HG03460 (cell line): ENCODE measurements at regions not wholly inside any gene's neighbourhood (a gene's known extent, or its start where the extent isn't known, plus 50 kb on each side); places are given as distances from the start of the nearest gene placed in this dataset.
"Not testable (repeated sequence)": the region's sequence is repeated elsewhere in the genome, so short reads cannot be mapped to it uniquely, and the experiment has no call there.

Experiments
- ATAC-seq: cut with Tn5 transposase; IDR thresholded peaks from one replicate; pipeline ENCODE4 v1.9.1; 2021; ENCODE audit not compliant: unreplicated experiment

DNA sequence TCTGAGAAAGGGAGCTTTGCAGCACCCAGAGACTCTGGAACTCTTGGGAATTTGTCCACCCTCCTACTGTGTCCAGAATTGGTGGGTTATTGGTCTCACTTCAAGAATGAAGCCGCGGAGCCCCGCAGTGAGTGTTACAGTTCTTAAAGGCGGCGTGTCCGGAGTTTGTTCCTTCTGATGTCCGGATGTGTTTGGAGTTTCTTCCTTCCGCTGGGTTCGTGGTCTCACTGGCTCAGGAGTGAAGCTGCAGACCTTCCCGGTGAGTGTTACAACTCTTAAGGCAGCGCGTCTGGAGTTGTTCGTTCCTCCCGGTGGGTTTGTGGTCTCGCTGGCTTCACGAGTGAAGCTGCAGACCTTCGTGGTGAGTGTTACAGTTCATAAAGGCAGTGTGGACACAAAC lies 824.7 kb downstream of the LRRTM4 start:
- ATAC-seq, result not testable (repeated sequence)

DNA sequence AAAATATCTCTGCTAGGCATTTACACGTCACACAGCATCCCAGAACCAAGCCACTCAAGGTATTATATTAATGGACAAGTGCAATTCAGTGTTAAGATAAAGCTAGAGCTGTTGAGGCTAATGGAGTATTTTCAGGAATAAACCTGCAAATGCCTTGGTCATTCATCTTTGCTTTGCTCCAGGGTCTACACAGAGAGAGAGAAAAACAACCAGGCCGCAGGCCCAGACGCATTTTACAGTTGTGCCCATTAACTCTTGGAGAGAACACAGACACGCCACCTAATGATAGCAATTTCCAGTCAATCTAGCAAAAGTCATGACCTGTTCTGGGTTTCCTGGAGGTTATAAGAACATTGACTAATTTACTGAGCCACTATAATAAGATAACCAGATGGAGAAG lies 829.3 kb downstream of the LRRTM4 start:
- no peak for ATAC-seq

DNA sequence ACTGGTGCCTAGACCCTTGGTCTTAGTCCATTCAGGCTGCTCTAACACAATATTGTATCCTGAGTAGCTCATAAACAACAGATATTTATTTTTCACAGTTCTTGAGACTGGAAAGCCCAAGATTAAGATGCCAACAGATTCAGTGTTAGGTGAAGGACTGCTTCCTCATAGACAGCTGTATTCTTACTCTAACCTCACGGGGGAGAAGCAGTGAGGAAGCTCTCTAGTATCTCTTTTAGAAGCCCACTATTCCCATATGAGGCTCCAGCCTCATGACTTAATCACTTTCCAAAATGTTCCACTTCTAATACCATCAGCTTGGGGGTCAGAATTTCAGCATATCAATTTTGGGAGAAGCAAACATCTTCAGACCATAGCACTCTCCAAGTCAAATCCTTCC lies 833.4 kb downstream of the LRRTM4 start:
- ATAC-seq, result no peak

DNA sequence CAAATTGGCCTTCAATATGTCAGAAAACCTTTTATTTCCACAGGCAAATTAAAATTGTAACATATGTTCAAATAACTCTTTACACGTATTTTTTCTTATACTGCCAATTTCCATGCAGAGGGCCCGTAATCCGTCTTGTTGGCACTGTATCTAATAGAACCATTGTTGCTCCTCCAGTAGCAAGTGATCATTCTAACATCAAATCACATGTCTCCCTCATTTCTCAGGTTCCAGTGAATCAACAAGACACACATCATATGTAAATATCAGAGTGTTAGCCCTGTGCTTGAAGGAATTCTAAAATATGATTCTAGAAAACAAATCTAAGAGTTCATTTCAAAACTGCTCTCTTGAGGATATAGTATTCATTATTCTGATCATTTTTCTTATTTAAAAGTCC lies 834.3 kb downstream of the LRRTM4 start:
- no peak for ATAC-seq

DNA sequence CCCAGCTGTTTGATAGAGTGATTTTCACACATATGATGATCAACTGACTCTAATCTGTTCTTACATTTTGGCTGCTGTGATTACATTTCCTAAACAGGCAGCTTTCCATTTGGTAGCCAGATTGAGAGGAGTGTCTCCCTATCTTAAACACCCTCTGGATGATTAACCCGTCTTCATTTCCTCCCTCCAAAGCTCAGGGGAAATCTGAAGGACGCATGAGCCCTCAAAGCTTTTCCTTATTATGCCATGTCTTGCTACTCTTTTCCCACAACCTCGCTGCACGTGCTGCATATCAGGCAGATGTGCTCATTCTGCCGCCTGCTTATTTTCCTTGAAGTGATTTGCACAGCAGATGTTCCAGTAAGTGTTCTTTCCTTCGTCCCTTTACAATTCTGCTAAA lies 837.4 kb downstream of the LRRTM4 start:
- no peak for ATAC-seq

DNA sequence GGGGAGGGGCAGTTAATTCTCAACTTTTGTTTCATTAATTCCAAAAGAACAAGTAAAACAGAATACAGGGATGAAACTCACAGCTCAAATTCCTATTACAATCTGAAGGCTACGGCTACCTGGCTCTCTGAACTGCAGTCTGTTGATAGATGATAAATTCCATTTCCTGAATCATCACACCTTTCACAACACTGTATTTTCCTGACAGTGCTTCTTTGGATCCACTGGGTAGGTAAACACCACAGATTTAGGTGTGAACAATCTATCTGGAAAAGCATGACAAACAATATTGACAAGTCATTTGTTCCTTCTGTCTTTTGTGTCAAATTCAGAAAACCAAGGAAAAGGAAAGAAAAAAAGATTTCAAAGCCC lies 843.2 kb downstream of the LRRTM4 start:
- ATAC-seq, result no peak

DNA sequence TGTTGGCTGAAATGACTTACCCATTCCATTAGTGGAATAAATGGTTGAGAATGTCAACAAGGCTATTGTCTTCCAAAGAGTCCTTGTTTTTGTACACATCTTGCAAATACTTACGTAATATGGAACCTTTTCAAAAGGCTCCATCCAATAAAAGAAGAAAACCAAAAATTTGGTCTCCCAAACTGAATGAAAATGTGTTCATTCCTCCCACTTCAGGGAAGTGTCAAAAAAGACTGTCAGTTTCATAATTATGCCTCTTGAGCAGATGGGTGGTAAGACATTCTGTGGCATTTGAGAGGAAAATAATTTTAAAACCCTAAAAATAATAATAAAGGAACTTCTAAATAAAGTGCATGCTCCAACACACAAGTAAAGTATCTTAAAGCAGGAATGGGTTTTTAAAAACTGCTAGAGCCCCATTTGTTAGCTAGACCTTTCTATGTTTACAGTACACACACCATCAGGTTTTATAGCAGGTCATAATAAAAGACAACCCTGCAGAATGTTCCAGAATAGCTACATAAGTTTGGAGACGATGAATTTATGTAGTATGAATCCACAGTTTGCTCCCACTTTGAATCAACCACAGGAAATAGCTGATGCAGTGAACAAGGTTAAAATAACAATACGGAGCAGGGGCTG lies 843.7 kb downstream of the LRRTM4 start:
- ATAC-seq, result no peak

DNA sequence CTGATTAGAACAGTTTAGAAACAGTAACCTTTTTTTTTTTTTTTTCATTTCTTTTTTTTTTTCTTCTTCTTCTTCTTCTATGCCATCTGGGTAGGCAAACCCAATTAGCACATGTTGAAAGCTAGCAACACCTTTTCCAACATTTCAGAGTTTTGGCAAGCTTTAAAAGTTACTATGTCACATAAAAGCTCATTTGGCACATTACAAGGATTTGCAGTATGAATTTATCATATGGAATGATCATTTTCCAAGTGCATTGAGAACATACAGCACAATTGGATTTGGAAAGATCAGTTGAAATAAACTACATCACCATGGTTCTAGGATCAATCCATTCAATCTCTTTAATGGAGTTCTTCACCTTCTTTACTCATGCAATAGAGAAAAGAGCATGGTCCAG lies 847.0 kb downstream of the LRRTM4 start:
- ATAC-seq, result no peak

DNA sequence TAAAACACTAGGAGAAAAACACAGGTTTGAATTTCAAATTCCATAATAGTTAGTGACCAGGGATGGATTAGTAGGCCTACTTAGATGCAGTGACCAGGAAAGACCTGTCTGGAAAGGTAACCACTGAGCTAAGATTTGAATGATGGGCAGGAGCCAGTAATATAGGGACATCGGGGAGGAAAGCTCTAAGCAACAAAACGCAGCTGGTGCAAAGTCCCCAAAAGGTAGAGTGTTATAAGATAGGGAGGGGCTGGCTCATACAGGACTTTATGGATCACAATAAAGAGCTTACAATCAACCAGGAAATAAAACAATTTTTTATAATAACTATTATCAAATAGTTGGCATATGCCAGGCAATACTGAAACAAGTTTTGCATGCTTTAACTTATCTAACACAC lies 849.4 kb downstream of the LRRTM4 start:
- ATAC-seq, result no peak

DNA sequence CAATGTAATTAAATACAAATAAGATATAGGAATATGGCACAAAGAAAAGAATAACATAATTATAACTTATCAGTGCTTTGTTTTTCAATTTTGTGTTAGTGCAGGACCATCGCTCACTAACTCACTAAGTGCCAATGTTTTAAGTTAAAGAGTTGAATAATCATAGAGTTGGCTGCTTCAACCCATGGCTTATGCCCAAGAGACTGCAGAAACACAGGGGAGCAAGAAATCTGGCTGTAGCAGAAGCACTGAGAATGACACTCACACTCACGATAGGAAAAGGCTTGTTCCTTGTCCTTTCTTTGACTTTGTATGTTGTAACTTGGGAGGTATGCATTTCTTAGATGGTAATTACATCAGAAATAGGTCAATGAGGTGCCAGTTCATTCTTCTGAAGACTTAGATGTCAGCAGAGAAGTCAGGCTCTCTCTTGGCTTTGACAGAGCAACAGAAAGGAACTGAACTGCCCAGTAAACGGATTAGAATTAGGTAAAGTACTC lies 852.2 kb downstream of the LRRTM4 start:
- no peak for ATAC-seq

DNA sequence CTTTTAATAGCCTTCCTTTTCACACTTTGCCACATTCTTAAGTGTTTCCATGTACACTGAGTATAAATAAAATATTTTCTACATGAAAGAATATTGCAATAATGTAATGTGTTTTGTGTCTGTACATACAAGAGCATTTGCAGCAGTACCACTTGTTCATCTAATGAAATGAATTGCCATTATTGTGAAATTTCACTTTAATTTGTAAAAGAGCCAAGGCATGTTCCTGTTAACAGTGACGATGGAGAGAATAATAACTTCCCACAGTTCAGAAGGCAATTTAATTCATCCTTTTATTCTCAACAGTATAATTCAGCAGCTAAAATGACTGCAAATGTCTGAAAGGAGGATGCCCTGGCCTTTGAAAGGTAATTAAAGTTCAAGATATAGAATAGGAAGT lies 853.9 kb downstream of the LRRTM4 start:
- ATAC-seq, result no peak

DNA sequence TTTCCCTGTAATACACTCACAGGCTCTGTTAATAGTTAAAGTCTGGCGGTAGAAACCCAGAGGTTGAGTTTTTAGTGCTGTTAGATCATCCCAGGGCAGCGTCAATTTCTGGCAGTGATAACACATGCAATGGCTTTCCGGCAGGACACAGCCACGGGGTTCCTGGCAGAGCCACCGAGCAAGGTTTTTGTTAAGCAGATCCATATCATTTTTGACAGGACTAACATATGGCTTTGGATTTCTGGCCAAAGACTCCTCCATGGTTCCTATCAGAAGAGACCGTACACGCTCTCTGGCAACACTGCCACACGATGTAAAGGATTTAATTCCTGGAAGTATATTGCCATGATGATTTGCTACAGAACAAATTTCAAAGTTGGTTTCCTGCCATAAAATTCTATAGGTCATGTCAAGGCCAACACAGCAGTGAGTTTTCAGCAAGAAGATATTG lies 854.3 kb downstream of the LRRTM4 start:
- no peak for ATAC-seq

DNA sequence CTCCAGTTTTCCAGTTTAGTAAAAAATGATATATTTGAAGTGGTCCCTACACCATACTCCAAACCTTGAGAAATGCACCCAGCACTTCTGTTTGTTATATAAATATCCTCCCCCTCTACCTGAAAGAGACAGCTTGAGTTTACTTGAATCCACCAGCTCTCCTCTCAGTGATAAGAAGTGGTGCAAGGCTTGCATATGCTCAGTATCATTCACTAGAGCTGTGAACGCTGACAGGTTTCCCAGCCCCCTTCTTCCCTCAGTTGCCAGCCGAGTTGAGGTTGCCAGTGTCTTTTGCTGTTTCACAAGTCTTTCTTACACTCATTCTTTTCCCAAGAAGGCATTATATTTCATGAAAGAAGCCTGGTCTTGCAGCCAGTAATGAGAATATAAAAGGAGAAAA lies 880.0 kb downstream of the LRRTM4 start:
- no peak for ATAC-seq

DNA sequence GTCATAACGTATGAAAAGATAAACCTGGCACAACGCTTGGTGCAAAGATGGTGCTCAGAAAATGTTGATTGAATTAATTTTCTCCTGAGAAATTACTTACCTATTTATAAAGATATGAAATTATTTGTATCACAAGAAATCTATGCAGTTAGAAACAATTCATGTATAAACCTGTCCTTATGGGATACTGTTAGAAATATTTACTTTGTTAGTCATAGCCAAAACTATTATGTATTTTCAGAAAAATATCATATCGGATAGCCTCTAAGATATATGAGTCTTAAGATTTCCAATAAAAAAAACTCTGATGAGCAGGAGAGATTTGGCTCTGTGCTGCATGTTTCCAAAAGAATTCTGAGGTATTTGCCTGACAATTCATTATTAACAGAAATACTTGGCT lies 880.7 kb downstream of the LRRTM4 start:
- ATAC-seq, result no peak

DNA sequence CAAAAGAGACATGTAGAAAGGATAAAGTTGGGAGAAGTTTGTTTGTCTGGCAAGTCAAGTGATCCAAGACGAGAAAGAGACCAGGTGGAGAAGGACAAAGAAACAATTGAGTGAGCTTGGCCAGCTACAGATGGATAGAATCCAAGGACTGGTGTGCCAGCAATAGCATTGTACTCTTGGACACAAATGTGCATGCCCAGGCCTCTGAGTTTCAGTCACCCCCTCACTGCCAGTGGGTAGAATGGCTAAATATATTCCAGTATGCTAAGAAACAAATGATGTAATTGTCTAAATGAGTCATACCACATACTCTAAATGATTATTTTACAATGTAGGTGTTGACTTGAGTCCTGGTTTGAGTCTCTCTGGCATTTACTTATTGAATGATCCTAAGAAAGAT lies 881.3 kb downstream of the LRRTM4 start:
- ATAC-seq, result no peak

DNA sequence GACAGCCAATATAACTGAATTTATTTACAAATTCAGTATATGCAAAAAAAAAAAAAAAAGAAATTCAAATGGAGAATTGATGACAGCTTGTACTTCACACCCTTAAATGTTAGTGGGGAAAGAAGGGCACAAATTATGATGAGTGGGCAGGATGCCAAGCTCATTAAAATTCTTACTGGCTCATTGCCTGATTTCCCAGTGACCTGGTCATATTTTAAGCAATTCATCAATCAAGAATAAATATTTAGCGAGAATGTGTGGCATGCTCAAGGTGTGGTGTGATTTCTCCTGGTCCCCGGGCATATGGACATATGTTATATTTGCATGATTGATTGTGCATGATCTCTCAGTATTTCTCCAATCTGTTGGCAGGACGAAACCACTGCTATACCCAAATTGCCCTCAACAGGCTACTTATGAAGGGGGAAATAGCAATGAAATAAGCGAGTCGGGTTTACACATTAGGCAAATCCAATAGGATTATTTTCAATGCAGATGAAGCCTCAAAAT lies 883.0 kb downstream of the LRRTM4 start:
- no peak for ATAC-seq

DNA sequence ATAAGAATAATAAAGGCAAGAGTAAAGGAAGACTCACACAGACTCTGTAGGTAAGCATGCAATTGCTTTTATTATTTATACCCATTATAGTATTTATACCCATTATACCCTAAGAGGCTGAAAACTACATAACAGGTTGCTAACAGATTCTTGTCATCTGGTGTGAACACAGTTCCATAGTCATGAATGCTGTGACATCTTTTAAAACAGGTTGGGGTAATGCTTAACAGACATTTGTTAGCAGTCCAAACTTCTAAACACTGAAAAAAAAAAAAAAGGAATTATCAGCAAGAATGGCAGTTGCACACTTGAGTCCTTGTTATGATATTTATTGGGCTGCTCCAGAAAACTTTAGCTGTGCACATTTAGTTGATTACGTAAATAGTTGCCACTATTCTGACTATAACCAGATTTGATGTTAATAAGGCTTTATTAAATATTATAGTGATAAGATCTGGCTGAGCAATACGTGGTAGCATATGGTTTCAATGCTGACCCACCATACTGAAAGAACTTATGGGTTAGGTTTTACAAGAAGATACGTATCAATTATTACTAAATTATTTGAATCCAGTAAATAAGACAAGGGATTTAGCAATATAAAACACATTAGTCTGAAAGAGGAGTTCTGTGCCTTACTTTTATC lies 888.8 kb downstream of the LRRTM4 start:
- ATAC-seq, result no peak

DNA sequence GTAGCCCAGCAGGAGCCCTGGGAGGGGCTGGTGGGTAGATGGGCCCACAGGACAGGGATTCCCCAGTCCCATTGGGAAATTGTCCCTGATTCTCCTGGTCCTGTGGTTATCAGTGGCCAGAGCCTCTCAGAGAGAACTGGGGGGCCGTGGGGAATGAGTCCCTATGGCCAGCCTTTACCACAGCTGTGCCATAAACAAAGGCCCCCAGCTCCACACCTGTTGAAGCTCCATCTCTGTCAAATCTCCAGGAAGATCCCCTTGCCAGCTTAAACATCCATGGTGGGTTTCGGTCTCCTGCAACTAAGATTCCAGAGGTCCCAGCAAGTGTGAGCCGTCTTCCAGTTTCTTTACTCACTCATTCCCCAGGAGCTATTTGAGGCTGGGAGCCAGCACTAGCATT lies 897.1 kb downstream of the LRRTM4 start:
- ATAC-seq, result no peak

DNA sequence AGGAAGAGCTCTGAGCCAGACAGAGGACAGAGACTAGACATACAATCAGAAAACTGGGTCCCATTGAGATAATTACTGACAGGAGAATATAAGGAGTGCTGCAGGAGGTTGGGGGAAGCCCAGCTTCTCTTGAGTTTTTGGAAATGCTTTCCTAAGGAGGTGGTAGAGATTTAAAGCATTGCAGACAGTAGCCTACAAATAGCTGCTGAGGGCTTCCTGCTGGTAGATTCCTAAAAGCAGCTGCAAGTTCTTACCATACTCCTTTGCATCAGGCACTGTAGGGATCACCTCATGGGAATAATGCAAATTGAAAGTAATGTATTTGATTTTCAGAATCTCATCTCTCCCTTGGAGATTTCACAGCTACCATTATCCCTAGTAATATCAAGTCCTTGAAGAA lies 902.6 kb upstream of the GCFC2 start:
- no peak for ATAC-seq

DNA sequence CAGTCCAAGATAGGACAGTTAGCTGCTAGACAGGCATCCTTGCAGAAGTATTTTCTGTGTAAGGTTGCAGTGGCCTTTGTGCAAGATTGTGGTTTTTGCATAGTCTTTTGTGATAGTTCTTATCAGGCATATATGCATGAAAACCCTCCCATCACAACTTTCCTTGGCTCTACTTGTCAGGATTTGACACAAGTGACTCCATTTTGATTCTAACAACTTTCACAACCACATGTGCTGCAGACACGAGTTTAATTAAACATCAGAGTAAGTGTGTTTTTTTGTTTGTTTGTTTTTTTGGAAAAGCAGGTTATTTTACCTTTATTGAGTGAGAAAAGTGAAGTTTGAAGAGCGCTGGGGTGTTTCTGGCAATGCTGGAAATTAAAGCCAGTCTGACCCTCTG lies 902.0 kb upstream of the GCFC2 start:
- ATAC-seq, result no peak

DNA sequence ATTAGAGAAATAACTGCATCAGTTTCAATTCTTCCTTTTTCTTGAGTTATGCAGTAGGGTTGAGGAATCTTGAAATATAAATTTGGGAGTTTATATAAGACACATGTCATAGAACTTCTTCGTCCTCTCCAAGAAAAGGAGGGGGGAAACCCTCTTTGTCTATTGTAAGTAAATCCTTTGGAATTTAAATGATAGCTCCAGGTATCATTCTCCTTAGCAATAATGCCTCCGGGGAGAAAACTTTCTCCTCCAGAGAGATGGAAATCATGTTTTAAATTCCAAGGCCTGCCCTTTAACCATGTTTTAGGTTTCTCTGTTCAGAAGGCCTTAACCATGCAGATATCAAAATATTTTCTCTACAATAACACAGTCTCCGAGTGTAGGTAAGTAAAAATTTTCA lies 899.7 kb upstream of the GCFC2 start:
- no peak for ATAC-seq

DNA sequence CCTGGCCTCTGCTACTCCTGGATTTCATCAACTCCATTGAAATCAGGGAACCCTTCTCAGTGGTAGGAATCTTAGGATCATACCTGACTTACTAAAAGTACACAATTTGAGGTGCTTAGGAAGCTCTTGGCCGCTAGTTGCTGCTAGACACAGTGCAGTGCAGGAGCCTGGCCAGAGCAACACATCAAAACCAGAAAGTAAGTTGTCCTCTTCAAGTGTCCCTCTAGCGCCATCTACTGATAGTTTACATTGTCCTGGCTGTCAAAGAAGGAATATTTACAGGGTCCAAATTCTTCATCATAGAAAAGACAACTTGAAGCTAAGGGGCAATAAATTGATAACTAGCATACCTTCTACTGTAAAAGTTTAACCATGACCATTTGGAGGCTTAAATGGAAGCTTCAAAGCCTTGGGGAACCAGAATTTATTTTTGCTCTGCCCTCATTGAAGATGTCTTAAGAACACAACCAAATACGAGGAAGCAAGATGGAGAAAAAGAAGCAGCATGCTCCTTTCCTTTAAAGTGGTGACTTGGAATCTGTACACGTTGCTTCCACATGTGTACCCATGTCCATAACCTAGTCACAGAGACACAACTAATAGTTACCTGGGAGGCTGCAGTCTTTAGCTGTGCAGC lies 889.1 kb upstream of the GCFC2 start:
- ATAC-seq, result peak; percentile 98
